RWPE1 (cell line): ENCODE measurements at regions not wholly inside any gene's neighbourhood (a gene's known extent, or its start where the extent isn't known, plus 50 kb on each side); places are given as distances from the start of the nearest gene placed in this dataset.

Source experiments
- CTCF ChIA-PET: fragments of 350-600 bp; sonication (Branson Sonifier 250); formaldehyde crosslinking; extraction: SDS; loops from one replicate; lab custom pipeline; 2021; lab: Yijun Ruan, JAX
- POLR2A ChIA-PET: fragments of 400-600 bp; formaldehyde crosslinking; extraction: SDS; loops from one replicate; lab custom pipeline; 2020; ENCODE audit warnings: antibody characterized with exemption; ENCODE audit not compliant: low non-redundant PET; lab: Yijun Ruan, JAX
- DNase-seq: peaks from one replicate; pipeline ENCODE4 v3.0.0; 2012; ENCODE audit warnings: low spot score
- H3K27ac ChIP-seq: fragments of 450-650 bp; 2 replicates; pipeline ENCODE4 v1.5.1; 2017
- CTCF ChIP-seq: fragments of 450-650 bp; conservative IDR thresholded peaks from 2 replicates; pipeline ENCODE4 v1.5.1; 2017; ENCODE audit warnings: low read depth, mild to moderate bottlenecking

- CTCF ChIA-PET = no interaction called here
- no peak overlapping the region for H3K27ac ChIP-seq
- POLR2A ChIA-PET = no interaction called here
- no peak for DNase-seq
- TF ChIP-seq CTCF = no peak
Measured at GRCh38 chr1:2865571-2866421, 64.3 kb upstream of the TTC34 start.

- no peak for DNase-seq
- CTCF ChIA-PET = no interaction called here
- no peak overlapping the region for H3K27ac ChIP-seq
- TF ChIP-seq CTCF = no peak
- POLR2A ChIA-PET = no interaction called here
Measured at GRCh38 chr1:2866422-2867086, 65.1 kb upstream of the TTC34 start.

GRCh38 chr1:2867087-2867425, 65.6 kb upstream of the TTC34 start:
- DNase-seq = no peak
- no peak overlapping the region for H3K27ac ChIP-seq
- no peak for TF ChIP-seq CTCF
- ChIA-PET CTCF (no interaction called here), POLR2A (no interaction called here)

GRCh38 chr1:2867861-2868260, 66.4 kb upstream of the TTC34 start:
- TF ChIP-seq CTCF = no peak
- ChIA-PET CTCF (no interaction called here), POLR2A (no interaction called here)
- DNase-seq = no peak
- no peak overlapping the region for H3K27ac ChIP-seq

- POLR2A ChIA-PET = interaction anchor here (0.6 kb wide), 1 partner anchor 37 kb away, joined by 4 read pairs; no protein-coding TSS in a partner anchor
- no peak overlapping the region for H3K27ac ChIP-seq
- no peak for TF ChIP-seq CTCF
- DNase-seq = no peak
- CTCF ChIA-PET = no interaction called here
Measured at GRCh38 chr1:2868571-2869195, 67.2 kb upstream of the TTC34 start.

DNA sequence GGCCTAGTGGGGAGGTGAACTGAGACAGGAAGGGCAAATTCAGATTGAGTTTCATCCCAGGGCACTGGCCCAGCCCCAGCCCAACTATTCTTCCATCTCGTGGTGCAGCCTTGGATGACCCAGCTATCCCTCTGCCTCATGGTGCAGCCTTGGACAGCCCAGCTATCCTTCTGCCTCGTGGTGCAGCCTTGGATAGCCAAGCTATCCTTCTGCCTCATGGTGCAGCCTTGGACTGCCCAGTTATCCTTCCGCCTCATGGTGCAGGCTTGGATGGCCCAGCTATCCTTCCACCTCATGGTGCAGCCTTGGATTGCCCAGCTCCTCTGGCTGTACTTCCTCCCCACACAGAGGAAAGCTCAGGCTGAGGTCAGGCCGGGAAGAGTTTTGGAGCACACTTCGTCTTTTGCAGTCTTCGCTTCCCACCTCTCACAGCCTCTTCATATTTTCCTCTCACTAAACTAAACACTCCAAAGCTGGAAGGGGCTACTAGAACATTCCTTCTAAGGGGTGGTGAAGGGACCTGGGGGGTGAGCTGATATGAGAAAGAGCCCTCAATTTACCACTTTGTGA, 69.8 kb upstream of the TTC34 start:
- no peak for TF ChIP-seq CTCF
- POLR2A ChIA-PET = no interaction called here
- CTCF ChIA-PET = interaction anchor here (0.7 kb wide), 1 partner anchor 297 kb away, joined by 3 read pairs; no protein-coding TSS in a partner anchor
- DNase-seq = no peak
- no peak overlapping the region for H3K27ac ChIP-seq
